Posterior vena cava (tissue), 2 donors: ENCODE measurements at regions not wholly inside any gene's neighbourhood (a gene's known extent, or its start where the extent isn't known, plus 50 kb on each side); places are given as distances from the start of the nearest gene placed in this dataset.
"Not testable (repeated sequence)": the region's sequence is repeated elsewhere in the genome, so short reads cannot be mapped to it uniquely, and the experiment has no call there.

Experiments
- DNase-seq: peaks from one replicate; pipeline ENCODE4 v3.0.0-alpha.2; 2020; ENCODE audit warnings: low spot score
- intact Hi-C, 2 donors: fragments of 100-400 bp; cut with DNase I; formaldehyde crosslinking; loops; one replicate each; pipeline versions ENCODE4 v1.14.1 to v1.14.2; 2022 to 2023
- donor health status: DM: yes; HTN: yes; CAD: no.
- donor health status: DM: yes; HTN: yes; CAD: no.

DNA sequence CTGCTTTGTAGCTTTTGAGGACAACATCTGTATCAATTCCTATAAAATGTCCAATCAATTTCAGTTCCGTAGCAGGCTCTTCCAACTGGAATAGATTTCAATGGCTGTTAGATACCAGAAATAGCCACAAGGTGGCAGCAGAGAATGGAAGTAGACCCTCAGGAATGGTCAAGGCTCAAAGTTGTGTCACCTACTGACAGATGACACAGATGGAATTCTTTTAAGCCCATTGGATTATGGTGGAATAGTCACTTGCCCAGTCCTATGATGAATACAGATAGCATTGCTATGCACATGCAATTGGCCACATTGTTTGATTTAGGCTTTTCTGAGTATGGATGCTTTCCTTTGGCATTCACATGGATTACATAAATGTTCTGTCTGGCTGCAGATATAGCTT, 130.4 kb upstream of the RADX start:
- intact Hi-C loops, result no loop called here
- no peak for DNase-seq

DNA sequence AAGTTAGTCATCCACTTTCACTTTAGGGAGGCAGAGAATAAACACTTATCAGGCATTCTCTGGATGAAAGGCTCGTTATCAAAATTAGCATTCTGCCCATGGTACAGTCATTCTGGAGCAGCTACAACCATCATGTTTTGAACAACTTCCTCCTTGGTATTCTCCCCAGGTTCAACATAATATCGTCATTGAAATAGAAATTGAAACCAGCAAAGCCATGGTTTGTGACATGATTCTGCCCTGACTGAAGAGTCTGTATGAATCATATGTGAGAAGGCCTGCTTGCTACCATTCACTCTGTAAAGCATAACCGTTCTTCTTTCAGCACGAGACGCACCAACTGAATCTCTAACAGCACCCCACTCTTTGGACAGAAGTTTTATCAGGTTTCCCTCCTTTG, 127.5 kb upstream of the RADX start:
- no peak for DNase-seq
- intact Hi-C loops, result no loop called here

DNA sequence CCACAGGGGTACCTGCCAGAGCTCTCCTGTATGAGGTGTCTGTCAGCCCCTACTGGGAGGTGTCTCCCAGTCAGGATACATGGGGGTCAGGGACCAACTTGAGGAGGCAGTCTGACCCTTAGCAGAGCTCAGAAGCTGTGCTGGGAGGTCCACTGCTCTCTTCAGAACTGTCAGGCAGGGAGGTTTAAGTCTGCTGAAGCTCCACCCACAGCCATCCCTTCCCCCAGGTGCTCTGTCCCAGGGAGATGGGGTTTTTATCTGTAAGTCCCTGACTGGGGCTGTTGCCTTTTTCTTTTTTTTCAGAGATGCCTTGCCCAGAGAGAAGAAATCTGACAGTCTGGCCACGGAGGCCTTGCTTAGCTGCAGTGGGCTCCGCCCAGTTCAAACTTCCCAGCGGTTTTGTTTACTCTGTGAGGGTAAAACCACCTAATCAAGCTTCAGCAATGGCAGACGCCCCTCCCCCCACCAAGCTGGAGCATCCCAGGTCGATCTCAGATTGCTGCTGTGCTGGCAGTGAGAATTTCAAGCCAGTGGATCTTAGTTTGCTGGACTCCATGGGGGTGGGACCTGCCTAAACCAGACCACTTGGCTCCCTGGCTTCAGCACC, 118.5 kb upstream of the RADX start:
- DNase-seq, intact Hi-C loops: not testable (repeated sequence)

DNA sequence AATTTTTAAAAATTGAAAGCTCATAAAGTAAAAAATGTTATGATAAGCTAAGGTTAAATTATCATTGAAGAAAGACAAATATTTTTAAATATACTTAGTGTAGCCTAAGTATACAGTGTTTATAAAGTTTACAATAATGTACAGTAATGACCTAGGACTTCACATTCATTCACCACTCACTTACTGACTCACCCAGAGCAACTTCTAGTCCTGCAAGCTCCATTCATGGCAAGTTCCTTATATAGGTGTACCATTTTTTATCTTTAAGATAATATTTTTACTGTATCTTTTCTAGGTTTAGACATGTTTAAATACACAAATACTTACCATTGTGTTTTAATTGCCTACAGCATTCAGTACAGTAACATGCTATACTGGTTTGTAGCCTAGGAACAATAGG, 112.3 kb upstream of the RADX start:
- no peak for DNase-seq
- intact Hi-C loops, result no loop called here

DNA sequence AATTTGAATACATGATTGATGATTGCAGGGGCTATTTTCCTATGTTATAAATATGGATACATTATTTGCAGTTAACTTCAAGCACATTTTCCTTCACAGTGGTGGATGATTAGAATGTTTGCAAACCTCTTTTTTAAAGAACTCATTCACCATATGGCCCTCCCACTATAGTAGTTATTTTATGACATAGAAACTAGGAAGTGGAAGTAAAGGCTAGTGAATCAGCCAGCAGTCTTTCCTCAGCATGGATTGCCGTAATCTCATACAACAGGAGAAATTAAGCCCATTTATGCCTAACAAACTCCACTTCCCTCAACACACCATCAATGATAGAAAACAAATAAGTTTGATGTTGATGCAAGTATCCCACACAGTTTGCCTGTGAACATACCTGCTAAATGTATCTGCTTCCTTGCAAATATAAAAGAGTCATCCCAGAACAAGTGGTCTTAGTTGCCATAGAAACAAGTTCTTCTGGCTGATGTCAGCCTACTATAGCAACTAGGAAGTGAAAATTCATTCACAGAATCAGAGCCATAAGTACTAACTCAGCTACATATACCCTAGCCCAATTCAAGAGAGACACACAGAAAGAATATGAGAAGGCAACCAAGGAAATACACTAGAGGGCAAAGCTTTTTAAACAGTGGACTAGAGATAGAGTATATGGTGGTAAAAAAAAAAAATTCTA, 100.9 kb upstream of the RADX start:
- DNase-seq, result no peak
- intact Hi-C loops, result no loop called here
